Muscle layer of colon (tissue), 2 donors: ENCODE measurements at regions not wholly inside any gene's neighbourhood (a gene's known extent, or its start where the extent isn't known, plus 50 kb on each side); places are given as distances from the start of the nearest gene placed in this dataset.

Experiments
- H3K27ac ChIP-seq: one replicate; pipeline ENCODE4 v1.7.0; 2013; ENCODE audit warnings: low read depth, mild to moderate bottlenecking, low read length, moderate library complexity
- H3K27me3 ChIP-seq, 2 donors: one replicate each; pipeline ENCODE4 v1.7.0; 2013; ENCODE audit warnings: low read length in 2 of 2, mild to moderate bottlenecking in 2 of 2; ENCODE audit not compliant: insufficient read depth in 2 of 2, control insufficient read depth in 1 of 2
- H3K36me3 ChIP-seq: one replicate; pipeline ENCODE4 v1.7.0; 2013; ENCODE audit warnings: mild to moderate bottlenecking, low read length; ENCODE audit not compliant: insufficient read depth
- H3K4me1 ChIP-seq: one replicate; pipeline ENCODE4 v1.7.0; 2013; ENCODE audit warnings: mild to moderate bottlenecking, low read length; ENCODE audit not compliant: insufficient read depth
- H3K4me3 ChIP-seq, 2 donors: one replicate each; pipeline ENCODE4 v1.7.0; 2013; ENCODE audit warnings: low read length in 2 of 2, low read depth in 1 of 2, mild to moderate bottlenecking in 1 of 2, moderate library complexity in 1 of 2
- H3K9ac ChIP-seq: one replicate; pipeline ENCODE4 v1.7.0; 2013; ENCODE audit warnings: low read length
- H3K9me3 ChIP-seq: one replicate; pipeline ENCODE4 v1.7.0; 2013; ENCODE audit warnings: mild to moderate bottlenecking, low read length
- donor health status: abdominal sarcoma.
- donor health status: Adenocarcinoma of cecum.

- no peak overlapping the region for H3K9ac ChIP-seq
- no peaks in the 10 kb centered on the region for H3K36me3 ChIP-seq
- H3K27ac ChIP-seq: no peak overlapping the region
- H3K4me3 ChIP-seq: no peak overlapping the region
- no peaks in the 10 kb centered on the region for H3K9me3 ChIP-seq
- H3K27me3 ChIP-seq: no peaks in the 10 kb centered on the region
- no peaks in the 10 kb centered on the region for H3K4me1 ChIP-seq
These were observed 1249.2 kb upstream of the ZEB2 start for GRCh38 chr2:145769011-145769716.

- Histone ChIP-seq H3K36me3 (no peaks in the 10 kb centered on the region), H3K27me3 (no peaks in the 10 kb centered on the region)
These were observed 1246.0 kb upstream of the ZEB2 start for GRCh38 chr2:145765874-145766273.

DNA sequence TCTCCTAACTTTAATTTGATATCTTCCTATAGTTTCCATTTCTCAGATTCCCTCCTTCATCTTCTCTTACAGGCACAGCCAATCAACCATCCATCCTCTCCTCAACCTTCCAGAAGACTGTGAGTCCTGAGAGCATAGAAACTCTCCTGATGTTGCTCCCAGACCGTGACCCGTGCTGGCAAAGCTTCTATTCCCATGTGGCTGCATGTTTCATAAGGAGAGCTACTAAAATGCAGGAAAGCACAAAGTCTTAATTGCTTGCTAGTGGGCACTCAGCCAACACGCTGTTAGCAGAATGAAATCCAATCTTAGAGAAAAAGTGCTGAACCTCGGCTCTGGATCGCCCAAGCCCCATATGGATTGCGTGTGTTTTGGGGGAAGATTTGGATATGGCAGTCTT lies 1244.7 kb upstream of the ZEB2 start:
- Histone ChIP-seq H3K36me3 (no peaks in the 10 kb centered on the region), H3K27ac (no peak overlapping the region), H3K4me1 (no peaks in the 10 kb centered on the region), H3K27me3 (no peaks in the 10 kb centered on the region), H3K9me3 (no peaks in the 10 kb centered on the region), H3K9ac (no peak overlapping the region), H3K4me3 (no peak overlapping the region)

More at GRCh38 chr2:145765874-145766273, 1246.0 kb upstream of the ZEB2 start:
- Histone ChIP-seq H3K9ac (no peak overlapping the region), H3K9me3 (no peaks in the 10 kb centered on the region), H3K27ac (no peak overlapping the region), H3K4me3 (no peak overlapping the region), H3K4me1 (no peaks in the 10 kb centered on the region)

DNA sequence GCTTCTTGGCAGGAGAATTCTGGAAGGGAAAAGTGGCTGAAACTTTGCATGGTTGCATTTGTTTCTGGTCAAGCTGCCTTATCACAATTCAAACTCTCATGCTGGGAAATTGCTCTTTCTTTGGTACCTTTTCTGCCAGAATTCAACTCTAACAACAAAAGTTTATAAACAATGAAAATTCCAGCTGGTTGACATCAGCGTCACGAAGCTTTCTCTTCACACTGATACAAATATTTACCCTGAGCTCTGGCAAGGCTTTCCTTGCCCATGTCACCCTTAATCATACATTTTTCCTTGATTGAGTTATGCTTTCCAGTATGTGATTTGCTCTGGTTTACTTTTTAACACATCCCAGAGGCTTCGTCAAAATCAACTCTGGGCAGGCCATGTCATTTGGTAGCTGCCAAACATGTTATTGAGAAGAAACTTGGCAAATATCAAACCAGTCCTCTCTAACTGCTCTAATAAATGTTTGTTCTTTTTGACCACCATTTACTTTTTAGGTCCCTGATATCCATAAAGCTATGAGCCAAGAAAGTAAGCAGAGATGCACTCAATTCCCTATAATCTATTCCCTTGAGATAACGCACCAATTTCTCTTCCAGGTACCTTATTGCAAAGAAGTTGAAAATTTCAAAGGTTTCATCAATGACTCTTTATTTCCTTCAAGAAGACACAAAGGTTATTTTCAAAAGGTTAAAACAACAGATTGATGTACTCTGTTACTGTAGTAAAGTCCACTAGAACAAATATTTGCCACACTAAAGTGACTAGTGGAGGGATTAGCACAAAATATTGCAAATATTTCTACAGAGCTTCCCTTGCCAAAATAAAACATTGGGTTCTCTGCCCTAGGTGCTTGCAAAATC lies 1241.1 kb upstream of the ZEB2 start:
- H3K4me1 ChIP-seq: no peaks in the 10 kb centered on the region
- no peak overlapping the region for H3K9ac ChIP-seq
- no peak overlapping the region for H3K27ac ChIP-seq
- no peaks in the 10 kb centered on the region for H3K27me3 ChIP-seq
- H3K36me3 ChIP-seq: no peaks in the 10 kb centered on the region
- H3K9me3 ChIP-seq: no peaks in the 10 kb centered on the region
- H3K4me3 ChIP-seq: no peak overlapping the region

GRCh38 chr2:145759228-145759915 lies 1239.5 kb upstream of the ZEB2 start:
- H3K4me3 ChIP-seq: no peak overlapping the region
- H3K36me3 ChIP-seq: no peaks in the 10 kb centered on the region
- no peaks in the 10 kb centered on the region for H3K27me3 ChIP-seq
- no peaks in the 10 kb centered on the region for H3K9me3 ChIP-seq
- no peak overlapping the region for H3K9ac ChIP-seq
- H3K27ac ChIP-seq: no peak overlapping the region
- H3K4me1 ChIP-seq: no peaks in the 10 kb centered on the region

DNA sequence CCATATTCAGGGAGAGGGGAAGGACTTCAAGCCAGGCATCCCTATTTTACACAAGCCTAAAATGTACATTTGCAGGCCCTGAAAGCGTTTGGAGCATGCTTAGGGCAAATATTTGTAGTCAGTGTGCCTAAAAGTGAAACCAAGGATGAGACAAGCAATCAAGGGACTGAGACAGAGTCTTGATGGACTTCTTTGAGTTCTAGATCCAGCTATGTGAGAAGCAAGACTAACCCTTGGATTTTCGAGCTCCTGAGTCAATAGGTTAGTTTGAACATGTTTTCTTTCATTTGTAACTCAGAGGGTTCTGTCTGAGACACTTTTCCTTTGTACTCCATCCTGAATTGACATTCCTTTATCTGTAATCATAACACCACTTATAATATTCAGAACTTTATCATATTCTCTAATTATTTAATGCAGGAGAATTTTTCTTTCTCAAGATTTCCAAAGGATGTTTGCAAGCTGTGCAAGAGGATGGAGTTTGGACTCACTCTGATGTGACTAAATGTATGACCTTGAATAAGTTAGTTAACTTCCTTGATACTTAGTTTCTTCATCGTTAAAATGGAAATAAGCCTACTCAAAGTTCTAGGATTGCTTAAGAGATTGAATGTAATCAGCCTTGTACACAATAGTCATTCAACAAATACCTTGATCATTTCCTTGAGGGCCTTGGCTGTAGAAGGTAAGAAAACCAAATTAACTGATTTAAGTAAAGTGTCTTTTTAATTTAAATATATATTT lies 1237.8 kb upstream of the ZEB2 start:
- no peaks in the 10 kb centered on the region for H3K9me3 ChIP-seq
- no peaks in the 10 kb centered on the region for H3K36me3 ChIP-seq
- H3K4me3 ChIP-seq: no peak overlapping the region
- H3K27ac ChIP-seq: no peak overlapping the region
- no peaks in the 10 kb centered on the region for H3K4me1 ChIP-seq
- no peak overlapping the region for H3K9ac ChIP-seq
- H3K27me3 ChIP-seq: no peaks in the 10 kb centered on the region

DNA sequence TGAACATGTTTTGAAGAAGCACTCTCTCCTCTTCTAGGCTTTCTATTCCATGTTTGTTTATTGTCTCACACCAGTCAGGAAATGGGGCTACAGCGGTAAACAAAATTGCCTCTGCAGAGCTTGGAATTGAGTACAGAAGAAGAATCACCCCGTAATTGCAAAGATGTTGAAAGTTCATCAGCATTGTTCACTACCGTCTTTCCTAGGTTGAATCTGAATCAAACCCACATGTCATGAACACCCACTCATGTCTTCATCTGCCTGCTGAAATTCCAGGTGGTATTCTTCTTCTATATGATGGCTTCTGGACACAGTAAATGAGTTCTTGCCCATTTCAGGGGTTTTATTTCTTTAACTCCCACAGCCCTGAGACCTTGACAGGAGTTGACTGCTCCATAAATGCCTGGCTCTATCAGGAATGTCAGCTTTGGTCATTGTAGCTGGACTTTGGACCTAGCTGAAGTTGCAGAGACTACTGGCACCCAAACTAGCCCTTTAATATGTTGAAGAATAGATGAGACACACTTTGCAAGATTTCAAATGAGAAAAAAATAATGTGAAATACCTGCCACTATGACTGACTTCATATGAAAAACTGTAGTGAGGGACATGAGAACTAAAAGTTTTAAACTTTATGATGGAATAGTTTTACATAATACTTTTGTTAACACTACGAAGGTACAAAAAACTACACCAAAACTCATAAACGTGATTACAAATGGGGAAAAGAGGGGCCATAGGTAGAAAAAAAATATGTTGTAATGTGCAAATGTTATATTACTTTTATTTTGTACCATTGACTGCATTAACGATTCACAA lies 1235.3 kb upstream of the ZEB2 start:
- Histone ChIP-seq H3K4me3 (no peak overlapping the region), H3K36me3 (no peaks in the 10 kb centered on the region), H3K4me1 (peaks cover under 1% of the 10 kb centered on the region), H3K9ac (no peak overlapping the region), H3K27ac (no peak overlapping the region), H3K9me3 (no peaks in the 10 kb centered on the region), H3K27me3 (no peaks in the 10 kb centered on the region)

- Histone ChIP-seq H3K9me3 (no peaks in the 10 kb centered on the region), H3K27ac (no peak overlapping the region)
These were observed 1234.0 kb upstream of the ZEB2 start for GRCh38 chr2:145753966-145754365.

GRCh38 chr2:145753041-145753608 lies 1233.2 kb upstream of the ZEB2 start:
- Histone ChIP-seq H3K9ac (no peak overlapping the region), H3K4me1 (peaks cover 4% of the 10 kb centered on the region), H3K9me3 (no peaks in the 10 kb centered on the region), H3K36me3 (no peaks in the 10 kb centered on the region), H3K27ac (no peak overlapping the region), H3K4me3 (no peak overlapping the region), H3K27me3 (no peaks in the 10 kb centered on the region)

More at GRCh38 chr2:145753966-145754365, 1234.0 kb upstream of the ZEB2 start:
- H3K27me3 ChIP-seq: no peaks in the 10 kb centered on the region
- H3K4me1 ChIP-seq: peaks cover 4% of the 10 kb centered on the region
- no peak overlapping the region for H3K4me3 ChIP-seq
- H3K9ac ChIP-seq: no peak overlapping the region
- no peaks in the 10 kb centered on the region for H3K36me3 ChIP-seq

- Histone ChIP-seq H3K4me1 (peaks cover 4% of the 10 kb centered on the region), H3K27ac (no peak overlapping the region), H3K9ac (no peak overlapping the region), H3K36me3 (no peaks in the 10 kb centered on the region), H3K4me3 (no peak overlapping the region), H3K9me3 (no peaks in the 10 kb centered on the region), H3K27me3 (no peaks in the 10 kb centered on the region)
These were observed 1232.3 kb upstream of the ZEB2 start for GRCh38 chr2:145752091-145752806.
